GM18909 (cell line): ENCODE measurements at regions not wholly inside any gene's neighbourhood (a gene's known extent, or its start where the extent isn't known, plus 50 kb on each side); places are given as distances from the start of the nearest gene placed in this dataset.

ENCODE experiments used
- ATAC-seq: cut with Tn5 transposase; IDR thresholded peaks from one replicate; pipeline ENCODE4 v1.9.1; 2021; ENCODE audit warnings: mild to moderate bottlenecking; ENCODE audit not compliant: unreplicated experiment, poor library complexity

GRCh38 chr15:93515256-93516051, 426.4 kb upstream of the RGMA start:
- ATAC-seq = no peak

- no peak for ATAC-seq
Observed at GRCh38 chr15:93506646-93507045, 417.6 kb upstream of the RGMA start.

- ATAC-seq = no peak
Observed at GRCh38 chr15:93505506-93505905, 416.5 kb upstream of the RGMA start.

GRCh38 chr15:93501946-93502345, 412.9 kb upstream of the RGMA start:
- no peak for ATAC-seq

- ATAC-seq = no peak
Observed at GRCh38 chr15:93500155-93500554, 411.1 kb upstream of the RGMA start.

GRCh38 chr15:93497291-93497690, 408.3 kb upstream of the RGMA start:
- ATAC-seq = no peak

GRCh38 chr15:93496888-93497287, 407.9 kb upstream of the RGMA start:
- ATAC-seq = no peak

- ATAC-seq = no peak
Observed at GRCh38 chr15:93495799-93496637, 407.0 kb upstream of the RGMA start.

- ATAC-seq = no peak
Observed at GRCh38 chr15:93493172-93493571, 404.2 kb upstream of the RGMA start.

GRCh38 chr15:93491291-93491690, 402.3 kb upstream of the RGMA start:
- no peak for ATAC-seq

- ATAC-seq = no peak
Observed at GRCh38 chr15:93488296-93488713, 399.3 kb upstream of the RGMA start.

GRCh38 chr15:93486407-93487117, 397.6 kb upstream of the RGMA start:
- no peak for ATAC-seq

GRCh38 chr15:93485438-93486327, 396.7 kb upstream of the RGMA start:
- ATAC-seq = no peak

GRCh38 chr15:93483923-93484322, 394.9 kb upstream of the RGMA start:
- no peak for ATAC-seq

GRCh38 chr15:93482731-93483130, 393.7 kb upstream of the RGMA start:
- no peak for ATAC-seq

GRCh38 chr15:93479715-93480114, 390.7 kb upstream of the RGMA start:
- ATAC-seq = no peak

- no peak for ATAC-seq
Observed at GRCh38 chr15:93478947-93479346, 389.9 kb upstream of the RGMA start.

- ATAC-seq = no peak
Observed at GRCh38 chr15:93477721-93478120, 388.7 kb upstream of the RGMA start.

GRCh38 chr15:93477188-93477587, 388.2 kb upstream of the RGMA start:
- ATAC-seq = no peak
